Inferior parietal cortex (tissue), 1 donor: ENCODE measurements at regions not wholly inside any gene's neighbourhood (a gene's known extent, or its start where the extent isn't known, plus 50 kb on each side); places are given as distances from the start of the nearest gene placed in this dataset.
"Not testable (repeated sequence)": the region's sequence is repeated elsewhere in the genome, so short reads cannot be mapped to it uniquely, and the experiment has no call there.

Source experiments
- DNase-seq: peaks from one replicate; pipeline ENCODE4 v3.0.0-alpha.2; 2016; ENCODE audit errors: extremely low spot score

DNA sequence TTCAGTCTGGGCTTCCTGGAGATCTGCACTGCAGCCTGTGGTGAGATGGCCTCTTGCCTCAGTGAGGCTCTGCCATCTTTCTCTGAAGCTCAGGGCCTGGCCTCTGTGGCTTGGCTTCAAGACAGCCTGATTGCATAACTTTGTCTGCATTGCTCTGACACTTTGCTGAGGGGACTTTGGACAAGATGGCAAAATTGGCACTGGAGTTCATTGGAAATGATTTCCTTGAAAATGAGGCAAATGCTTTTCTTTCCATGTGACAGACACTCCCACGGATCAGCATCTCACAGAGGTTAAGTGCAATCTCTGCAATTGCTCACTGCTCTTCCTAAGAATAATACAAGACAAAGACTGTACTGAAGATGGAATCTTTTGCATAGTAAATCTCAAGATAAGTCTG, 166.8 kb downstream of the KCNS3 start:
- DNase-seq, result no peak

DNA sequence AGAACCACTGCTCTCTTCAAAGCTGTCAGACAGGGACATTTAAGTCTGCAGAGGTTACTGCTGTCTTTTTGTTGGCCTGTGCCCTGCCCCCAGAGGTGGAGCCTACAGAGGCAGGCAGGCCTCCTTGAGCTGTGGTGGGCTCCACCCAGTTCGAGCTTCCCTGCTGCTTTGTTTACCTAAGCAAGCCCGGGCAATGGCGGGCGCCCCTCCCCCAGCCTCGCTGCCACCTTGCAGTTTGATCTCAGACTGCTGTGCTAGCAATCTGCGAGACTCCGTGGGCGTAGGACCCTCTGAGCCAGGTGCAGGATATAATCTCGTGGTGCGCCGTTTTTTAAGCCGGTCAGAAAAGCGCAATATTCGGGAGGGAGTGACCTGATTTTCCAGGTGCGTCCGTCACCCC, 138.9 kb downstream of the KCNS3 start:
- DNase-seq, result not testable (repeated sequence)

DNA sequence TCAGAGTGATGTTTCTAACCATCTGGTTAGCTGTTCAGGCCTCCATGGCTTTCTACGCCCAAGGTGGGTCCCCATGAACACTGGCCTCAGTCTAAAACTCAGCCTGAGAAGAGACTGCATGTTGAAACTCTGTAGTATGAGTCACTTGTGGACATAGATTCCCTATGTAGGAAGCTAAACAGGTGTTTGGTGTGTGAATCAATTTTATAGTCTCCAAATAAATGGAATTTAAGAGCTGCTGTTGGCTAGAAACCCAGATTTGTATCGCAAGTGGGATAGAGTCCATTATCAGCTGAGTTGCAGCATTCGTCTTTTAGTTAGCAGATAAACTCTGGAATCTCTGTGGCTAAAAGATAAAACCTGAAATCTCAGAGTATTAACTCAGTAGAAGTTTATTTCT, 131.4 kb downstream of the KCNS3 start:
- DNase-seq, result no peak

DNA sequence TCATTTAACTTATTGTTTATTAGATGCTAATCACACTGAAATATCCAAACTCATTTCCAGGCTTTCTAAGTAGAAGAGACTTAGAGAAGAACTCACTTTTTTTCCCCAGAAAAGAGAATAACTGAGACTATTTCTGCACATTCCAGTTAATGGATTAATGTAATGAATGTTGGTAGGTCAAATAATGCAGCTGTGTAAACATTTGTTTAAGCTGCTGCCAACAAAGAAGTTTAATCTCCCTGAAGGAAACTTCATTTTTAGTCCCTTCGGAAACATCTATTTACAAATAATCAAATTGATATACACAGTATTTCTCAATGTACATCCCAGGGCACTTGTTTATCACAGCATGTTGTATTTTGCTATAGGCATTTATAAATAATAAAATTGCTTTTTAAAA, 126.9 kb downstream of the KCNS3 start:
- DNase-seq, result no peak

DNA sequence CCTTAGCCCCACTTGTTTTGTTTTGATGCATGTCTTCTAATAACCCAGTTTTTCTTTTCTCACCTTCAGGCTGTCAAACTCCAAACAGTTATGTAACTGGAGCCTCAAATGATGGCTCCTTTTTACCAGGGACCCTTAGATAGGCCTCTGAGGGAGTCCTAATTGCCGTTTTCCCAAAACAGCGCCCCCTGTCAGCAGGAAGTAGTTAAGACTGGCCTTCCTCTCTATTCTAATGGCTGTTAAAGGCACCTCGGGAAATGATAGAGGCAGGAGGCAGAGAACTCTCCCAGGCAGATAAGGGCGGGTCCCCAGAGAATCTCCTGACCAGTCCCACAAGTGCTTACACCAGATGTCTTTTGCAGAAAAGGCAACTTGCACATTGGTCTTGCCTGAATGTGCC, 123.2 kb downstream of the KCNS3 start:
- no peak for DNase-seq

DNA sequence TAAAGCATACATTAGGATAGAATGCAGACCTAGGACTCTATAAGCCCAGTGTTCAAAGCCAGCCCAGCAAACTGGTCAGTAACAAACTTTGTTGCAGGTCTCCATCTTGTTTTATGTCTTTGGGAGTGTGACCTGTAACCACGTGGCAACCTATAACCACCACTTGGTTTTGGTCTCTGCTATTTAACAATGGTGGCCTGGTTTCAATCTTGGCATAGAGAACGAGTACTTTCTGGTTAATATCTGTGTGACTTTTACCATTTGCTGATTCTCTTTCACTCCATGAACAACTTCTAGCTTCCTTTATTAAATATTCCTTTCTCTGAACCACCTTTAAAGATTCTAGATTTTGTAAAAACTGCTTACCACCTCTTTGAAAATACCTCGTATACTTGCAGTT, 118.5 kb downstream of the KCNS3 start:
- DNase-seq, result no peak

DNA sequence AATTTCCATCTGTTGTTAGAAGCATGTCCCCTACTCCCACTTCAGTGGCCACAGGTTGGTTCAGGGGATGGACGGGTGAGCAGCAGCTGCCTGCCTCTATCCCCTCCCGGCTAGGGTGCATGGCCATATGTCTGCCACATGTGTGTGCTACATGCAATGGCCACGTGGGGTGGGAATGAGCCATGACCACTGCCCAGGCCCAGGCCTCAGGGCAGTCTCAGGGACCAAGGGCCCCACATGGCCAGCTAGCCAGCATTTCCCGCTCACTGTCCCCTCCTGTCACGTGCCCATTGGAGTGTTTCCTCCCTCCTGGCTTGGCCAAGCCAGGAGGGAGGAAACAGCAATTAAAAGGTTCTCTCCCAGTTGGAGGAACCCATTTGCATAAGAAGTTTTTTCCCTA, 117.1 kb downstream of the KCNS3 start:
- DNase-seq, result no peak
